CD4-positive, alpha-beta memory T cell (primary cell): ENCODE measurements at regions not wholly inside any gene's neighbourhood (a gene's known extent, or its start where the extent isn't known, plus 50 kb on each side); places are given as distances from the start of the nearest gene placed in this dataset.
A peak's percentile ranks its signal among the peaks of the same experiment; 100 is the strongest.

Experiments
- CTCF ChIA-PET: fragments of 350-600 bp; sonication (Branson Sonifier 250); formaldehyde crosslinking; loops from one replicate; lab custom pipeline; 2021; ENCODE audit warnings: inconsistent platforms; ENCODE audit not compliant: partially characterized antibody; lab: Charles Lee
- POLR2A ChIA-PET: fragments of 350-600 bp; sonication (Branson Sonifier 250); formaldehyde crosslinking; loops from one replicate; lab custom pipeline; 2021; ENCODE audit not compliant: partially characterized antibody; lab: Charles Lee
- DNase-seq, 5 donors: peaks; one replicate each; pipeline versions ENCODE4 v3.0.0 to v3.0.0-alpha.2; 2020 to 2022; ENCODE audit warnings: mixed read lengths in 1 of 5
- H3K27ac ChIP-seq: one replicate; pipeline ENCODE4 v1.7.0; 2013; ENCODE audit warnings: low read depth, low read length
- H3K27me3 ChIP-seq: 2 replicates; pipeline ENCODE4 v1.7.0; 2013; ENCODE audit warnings: mild to moderate bottlenecking, low read length, moderate library complexity; ENCODE audit not compliant: insufficient read depth
- H3K36me3 ChIP-seq: 2 replicates; pipeline ENCODE4 v1.7.0; 2013; ENCODE audit warnings: mild to moderate bottlenecking, low read length, moderate library complexity; ENCODE audit not compliant: insufficient read depth
- H3K4me1 ChIP-seq: 2 replicates; pipeline ENCODE4 v1.7.0; 2013; ENCODE audit warnings: mild to moderate bottlenecking, low read length, moderate library complexity; ENCODE audit not compliant: insufficient read depth
- H3K4me3 ChIP-seq, 2 donors: one replicate each; pipeline ENCODE4 v1.7.0; 2013; ENCODE audit warnings: low read length in 2 of 2, mild to moderate bottlenecking in 1 of 2
- H3K9me3 ChIP-seq, 2 donors: one replicate each; pipeline ENCODE4 v1.7.0; 2013; ENCODE audit warnings: low read length in 2 of 2, control low read depth in 1 of 2; ENCODE audit not compliant: control insufficient read depth in 1 of 2
- H3K27ac Mint-ChIP-seq, 7 donors: one replicate each; pipeline ENCODE4 v1.8.0; 2020 to 2021; ENCODE audit warnings: mixed read lengths in 7 of 7, mild to moderate bottlenecking in 6 of 7, inconsistent platforms in 3 of 7, moderate library complexity in 3 of 7
- H3K27me3 Mint-ChIP-seq, 2 donors: one replicate each; pipeline ENCODE4 v1.8.0; 2020 to 2021; ENCODE audit warnings: mixed read lengths in 2 of 2
- H3K36me3 Mint-ChIP-seq, 2 donors: one replicate each; pipeline ENCODE4 v1.8.0; 2020 to 2021; ENCODE audit warnings: mixed read lengths in 2 of 2, inconsistent platforms in 1 of 2, mild to moderate bottlenecking in 1 of 2
- H3K4me1 Mint-ChIP-seq, 4 donors: one replicate each; pipeline ENCODE4 v1.8.0; 2020 to 2021; ENCODE audit warnings: mixed read lengths in 4 of 4, mild to moderate bottlenecking in 1 of 4
- H3K4me3 Mint-ChIP-seq, 8 donors: one replicate each; pipeline ENCODE4 v1.8.0; 2020 to 2021; ENCODE audit warnings: mixed read lengths in 8 of 8, mild to moderate bottlenecking in 7 of 8, moderate library complexity in 6 of 8, inconsistent platforms in 3 of 8
- H3K9me3 Mint-ChIP-seq, 8 donors: one replicate each; pipeline ENCODE4 v1.8.0; 2020 to 2021; ENCODE audit warnings: mixed read lengths in 8 of 8, mild to moderate bottlenecking in 5 of 8, inconsistent platforms in 3 of 8, moderate library complexity in 1 of 8
- intact Hi-C: fragments of 100-400 bp; cut with micrococcal nuclease; formaldehyde crosslinking; loops from one replicate; pipeline ENCODE4 v1.15.1; 2023

DNA sequence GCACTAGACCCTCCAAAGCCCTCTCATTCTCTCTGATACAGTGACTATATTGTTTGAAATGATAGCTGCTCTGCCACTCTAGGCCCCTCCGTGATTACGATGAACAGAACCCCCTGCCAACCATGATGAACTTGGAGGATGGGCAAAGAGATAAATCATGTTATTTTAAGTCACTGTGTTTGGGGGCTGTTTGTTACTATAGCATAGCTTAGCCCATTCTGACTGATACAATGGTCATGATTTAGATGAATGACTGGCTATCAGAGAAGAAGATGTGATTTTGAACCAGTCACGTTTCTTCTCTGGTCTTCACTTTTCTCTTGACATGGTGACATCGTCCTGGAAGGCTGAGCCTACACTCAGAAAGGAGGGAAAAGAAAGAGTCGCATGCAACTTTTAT, 95.4 kb upstream of the HABP2 start:
- H3K4me3 Mint-ChIP-seq, result no peak overlapping the region
- intact Hi-C loops, result no loop called here
- no peak for DNase-seq
- H3K27ac Mint-ChIP-seq, result no peak overlapping the region
- Histone ChIP-seq H3K4me3 (no peak overlapping the region), H3K27ac (no peak overlapping the region), H3K9me3 (no peaks in the 10 kb centered on the region), H3K4me1 (no peaks in the 10 kb centered on the region), H3K27me3 (no peaks in the 10 kb centered on the region), H3K36me3 (no peaks in the 10 kb centered on the region)
- no peaks in the 10 kb centered on the region for H3K36me3 Mint-ChIP-seq
- POLR2A ChIA-PET, result no interaction called here
- no peaks in the 10 kb centered on the region for H3K4me1 Mint-ChIP-seq
- CTCF ChIA-PET, result no interaction called here
- peaks cover 15 to 39% of the 10 kb centered on the region in 2 donors for H3K27me3 Mint-ChIP-seq
- H3K9me3 Mint-ChIP-seq, result peaks cover 0 to 4% (median 0%) of the 10 kb centered on the region in 8 donors

DNA sequence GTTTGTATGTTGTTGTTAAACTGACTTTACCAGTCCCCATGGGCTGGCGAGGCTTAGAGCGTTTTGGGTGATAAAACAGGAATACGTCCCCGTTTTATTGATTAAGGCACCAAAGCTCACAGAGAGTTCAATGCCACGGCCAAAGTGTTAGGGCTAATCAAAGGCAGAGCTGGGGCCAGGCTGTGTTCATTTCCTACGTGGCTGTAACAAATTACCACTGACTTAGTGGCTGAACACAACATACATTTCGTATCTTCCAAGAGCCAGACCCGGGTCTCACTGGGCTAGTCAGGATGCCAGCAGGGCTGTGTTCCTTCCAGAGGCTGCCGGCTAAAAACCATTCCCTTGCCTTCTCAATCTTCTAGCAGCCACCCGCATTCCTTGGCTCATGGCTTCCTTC, 94.4 kb upstream of the HABP2 start:
- POLR2A ChIA-PET, result no interaction called here
- H3K4me3 ChIP-seq, result no peak overlapping the region
- H3K4me3 Mint-ChIP-seq, result no peak overlapping the region
- intact Hi-C loops, result no loop called here
- no peaks in the 10 kb centered on the region for H3K36me3 ChIP-seq
- no peak overlapping the region for H3K27ac ChIP-seq
- H3K4me1 ChIP-seq, result no peaks in the 10 kb centered on the region
- DNase-seq, result no peak
- CTCF ChIA-PET, result no interaction called here
- peaks cover 14 to 36% of the 10 kb centered on the region in 2 donors for H3K27me3 Mint-ChIP-seq
- H3K4me1 Mint-ChIP-seq, result no peaks in the 10 kb centered on the region
- no peaks in the 10 kb centered on the region for H3K36me3 Mint-ChIP-seq
- H3K27ac Mint-ChIP-seq, result no peak overlapping the region
- H3K27me3 ChIP-seq, result no peaks in the 10 kb centered on the region
- H3K9me3 Mint-ChIP-seq, result peaks cover 0 to 4% (median 0%) of the 10 kb centered on the region in 8 donors
- H3K9me3 ChIP-seq, result no peaks in the 10 kb centered on the region

DNA sequence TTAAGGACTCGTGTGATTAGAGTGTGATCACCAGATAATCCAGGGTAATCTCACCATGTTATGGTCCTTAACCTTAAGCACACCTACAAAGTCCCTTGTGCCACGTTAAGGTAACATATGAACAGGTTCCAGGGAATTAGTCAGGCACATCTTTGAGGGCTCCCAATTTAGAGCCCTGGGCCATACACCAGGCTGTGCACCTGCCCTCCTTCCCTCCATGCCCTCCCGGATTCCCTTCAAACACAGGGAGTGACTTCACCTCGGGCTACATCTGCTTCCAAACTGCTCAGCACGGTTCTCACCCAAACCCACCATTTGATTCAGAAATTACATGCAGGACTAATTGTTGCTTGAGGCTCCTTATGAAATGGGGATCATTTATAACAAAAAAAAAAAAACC, 93.9 kb upstream of the HABP2 start:
- Mint-ChIP-seq H3K4me3 (no peak overlapping the region), H3K4me1 (no peaks in the 10 kb centered on the region), H3K36me3 (no peaks in the 10 kb centered on the region), H3K9me3 (peaks cover 0 to 4% (median 0%) of the 10 kb centered on the region in 8 donors), H3K27me3 (peaks cover 14 to 35% of the 10 kb centered on the region in 2 donors), H3K27ac (no peak overlapping the region)
- Histone ChIP-seq H3K36me3 (no peaks in the 10 kb centered on the region), H3K4me1 (no peaks in the 10 kb centered on the region), H3K9me3 (no peaks in the 10 kb centered on the region), H3K4me3 (no peak overlapping the region), H3K27ac (no peak overlapping the region), H3K27me3 (no peaks in the 10 kb centered on the region)
- CTCF ChIA-PET, result no interaction called here
- intact Hi-C loops, result no loop called here
- POLR2A ChIA-PET, result no interaction called here
- DNase-seq, result no peak

DNA sequence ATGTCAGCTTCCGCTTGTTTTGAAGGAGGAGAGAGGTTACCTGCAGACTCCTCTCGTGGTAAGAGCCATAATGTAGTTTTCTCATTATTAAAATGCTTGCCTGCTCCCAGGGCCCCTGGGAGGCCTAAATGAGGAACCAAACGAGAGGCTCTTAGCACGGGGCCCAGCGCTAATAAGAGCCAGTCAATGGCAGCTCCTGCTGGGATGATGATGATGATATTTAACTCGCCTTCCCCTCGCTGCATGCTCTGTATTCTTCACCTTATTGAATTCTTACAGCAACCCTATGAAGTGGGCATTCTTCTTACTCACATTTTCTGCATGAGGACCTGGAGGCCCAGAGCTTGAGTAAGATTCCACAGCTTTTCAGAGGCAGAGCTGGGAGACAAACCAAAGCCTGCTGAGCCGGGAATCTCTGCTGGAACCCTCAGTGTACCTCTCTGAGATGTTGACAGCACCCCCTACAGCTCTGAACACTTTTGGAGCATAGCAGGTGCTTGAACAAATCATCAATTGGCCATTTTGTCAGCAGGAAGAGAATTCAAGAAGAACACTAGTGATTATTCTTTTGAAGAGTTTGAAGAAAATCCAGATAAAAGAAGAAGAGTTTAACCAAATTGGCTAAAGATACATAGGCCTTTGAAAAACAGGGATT, 93.1 kb upstream of the HABP2 start:
- DNase-seq, result no peak
- POLR2A ChIA-PET, result no interaction called here
- Histone ChIP-seq H3K27me3 (no peaks in the 10 kb centered on the region), H3K36me3 (no peaks in the 10 kb centered on the region), H3K27ac (no peak overlapping the region), H3K4me3 (no peak overlapping the region), H3K4me1 (no peaks in the 10 kb centered on the region), H3K9me3 (no peaks in the 10 kb centered on the region)
- CTCF ChIA-PET, result no interaction called here
- H3K27ac Mint-ChIP-seq, result no peak overlapping the region
- intact Hi-C loops, result no loop called here
- H3K4me3 Mint-ChIP-seq, result no peak overlapping the region
- H3K9me3 Mint-ChIP-seq, result peaks cover 0 to 4% (median 0%) of the 10 kb centered on the region in 8 donors
- H3K4me1 Mint-ChIP-seq, result no peaks in the 10 kb centered on the region
- peaks cover 14 to 36% of the 10 kb centered on the region in 2 donors for H3K27me3 Mint-ChIP-seq
- no peaks in the 10 kb centered on the region for H3K36me3 Mint-ChIP-seq

DNA sequence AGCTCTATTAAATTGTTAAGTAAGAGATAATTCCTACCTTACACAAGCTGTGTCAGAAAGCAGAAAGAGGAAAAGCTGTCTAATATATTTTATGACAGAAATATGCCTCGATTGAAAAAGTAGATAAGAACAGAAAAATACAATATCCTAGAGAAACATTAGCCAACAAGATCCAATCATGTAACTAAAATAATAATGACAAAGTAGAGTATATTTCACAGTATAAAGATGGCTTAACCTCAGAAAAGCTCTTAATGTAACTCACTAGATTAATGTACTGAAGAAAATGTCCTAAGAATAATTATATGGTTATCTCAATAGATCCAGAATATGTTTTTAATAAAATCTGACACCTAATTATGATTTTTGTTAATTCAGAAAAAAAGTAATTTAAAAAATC, 89.8 kb upstream of the HABP2 start:
- ChIA-PET CTCF (no interaction called here), POLR2A (no interaction called here)
- H3K27ac Mint-ChIP-seq, result no peak overlapping the region
- no peak overlapping the region for H3K4me3 Mint-ChIP-seq
- Histone ChIP-seq H3K9me3 (no peaks in the 10 kb centered on the region), H3K27me3 (no peaks in the 10 kb centered on the region), H3K4me3 (no peak overlapping the region), H3K27ac (no peak overlapping the region), H3K4me1 (no peaks in the 10 kb centered on the region), H3K36me3 (no peaks in the 10 kb centered on the region)
- peaks cover 0 to 4% (median 0%) of the 10 kb centered on the region in 8 donors for H3K9me3 Mint-ChIP-seq
- peaks cover 12 to 26% of the 10 kb centered on the region in 2 donors for H3K27me3 Mint-ChIP-seq
- H3K4me1 Mint-ChIP-seq, result no peaks in the 10 kb centered on the region
- DNase-seq, result no peak
- intact Hi-C loops, result no loop called here
- H3K36me3 Mint-ChIP-seq, result no peaks in the 10 kb centered on the region

DNA sequence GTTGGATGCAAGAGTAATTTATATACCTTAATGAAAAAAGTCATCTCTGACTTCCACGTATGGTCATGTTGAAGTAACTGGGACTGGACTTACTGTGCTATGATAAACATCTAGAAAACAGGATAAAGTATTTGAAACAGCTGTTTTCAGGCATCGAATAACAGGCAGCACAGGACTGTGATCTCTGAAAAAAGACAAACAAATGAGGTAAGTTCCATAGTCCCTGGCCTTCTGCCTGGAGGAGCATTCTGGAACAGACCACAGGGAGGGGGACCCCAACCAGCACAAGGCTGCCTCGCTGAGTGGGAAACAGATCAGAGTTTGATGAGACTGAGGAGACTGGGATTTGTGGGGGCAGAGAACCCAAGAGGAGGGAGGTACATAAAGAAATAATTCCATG, 89.1 kb upstream of the HABP2 start:
- H3K36me3 ChIP-seq, result no peaks in the 10 kb centered on the region
- DNase-seq, result no peak
- POLR2A ChIA-PET, result no interaction called here
- no peaks in the 10 kb centered on the region for H3K9me3 ChIP-seq
- no peak overlapping the region for H3K27ac ChIP-seq
- no peaks in the 10 kb centered on the region for H3K4me1 ChIP-seq
- no peaks in the 10 kb centered on the region for H3K27me3 ChIP-seq
- intact Hi-C loops, result no loop called here
- H3K36me3 Mint-ChIP-seq, result no peaks in the 10 kb centered on the region
- CTCF ChIA-PET, result interaction anchor here (0.9 kb wide), 1 partner anchor 10 kb away, joined by 3 read pairs; no protein-coding TSS in a partner anchor
- H3K4me1 Mint-ChIP-seq, result no peaks in the 10 kb centered on the region
- peak overlapping the region in 1 of 7 donors; percentile 53 for H3K27ac Mint-ChIP-seq
- H3K9me3 Mint-ChIP-seq, result peaks cover 0 to 4% (median 0%) of the 10 kb centered on the region in 8 donors
- no peak overlapping the region for H3K4me3 Mint-ChIP-seq
- H3K4me3 ChIP-seq, result no peak overlapping the region
- H3K27me3 Mint-ChIP-seq, result peaks cover 12 to 21% of the 10 kb centered on the region in 2 donors

DNA sequence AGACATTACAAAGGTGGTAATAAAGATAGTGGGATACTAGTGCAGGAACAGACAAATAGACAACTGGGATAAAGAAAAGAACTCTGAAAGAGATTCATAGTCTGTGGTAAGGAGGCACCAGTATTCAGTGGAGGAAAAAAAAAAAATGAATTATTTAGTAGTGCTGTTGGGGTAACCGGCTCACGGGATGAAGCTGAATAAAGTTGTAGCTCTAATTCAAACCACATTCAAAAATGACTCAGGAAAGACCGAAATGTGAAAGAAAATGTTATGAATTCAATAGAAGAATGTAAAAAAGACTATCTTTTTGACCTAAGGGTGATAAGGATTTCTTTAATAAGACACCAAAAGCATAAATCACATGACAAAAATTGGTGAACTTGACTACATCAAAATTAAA, 83.1 kb upstream of the HABP2 start:
- ChIA-PET POLR2A (no interaction called here), CTCF (no interaction called here)
- Mint-ChIP-seq H3K4me3 (no peak overlapping the region), H3K4me1 (no peaks in the 10 kb centered on the region), H3K9me3 (peaks cover 0 to 6% (median 0%) of the 10 kb centered on the region in 8 donors), H3K27ac (no peak overlapping the region), H3K27me3 (peaks cover under 1 to 5% of the 10 kb centered on the region in 2 donors), H3K36me3 (no peaks in the 10 kb centered on the region)
- Histone ChIP-seq H3K9me3 (no peaks in the 10 kb centered on the region), H3K27me3 (no peaks in the 10 kb centered on the region), H3K36me3 (no peaks in the 10 kb centered on the region), H3K27ac (no peak overlapping the region), H3K4me3 (no peak overlapping the region), H3K4me1 (no peaks in the 10 kb centered on the region)
- DNase-seq, result no peak
- intact Hi-C loops, result no loop called here
